Loucy (cell line): ENCODE measurements at regions not wholly inside any gene's neighbourhood (a gene's known extent, or its start where the extent isn't known, plus 50 kb on each side); places are given as distances from the start of the nearest gene placed in this dataset.

Experiments
- CTCF ChIP-seq: fragments of 200-600 bp; sonication (generic); conservative IDR thresholded peaks from 2 replicates; pipeline ENCODE4 v1.5.1; 2014; ENCODE audit warnings: mild to moderate bottlenecking, antibody characterized with exemption, low read length
- EZH2phosphoT487 ChIP-seq: fragments of 200-600 bp; IDR thresholded peaks from 2 replicates; pipeline ENCODE4 v1.6.1; 2018; ENCODE audit warnings: antibody characterized with exemption, mild to moderate bottlenecking, moderate library complexity, borderline replicate concordance

DNA sequence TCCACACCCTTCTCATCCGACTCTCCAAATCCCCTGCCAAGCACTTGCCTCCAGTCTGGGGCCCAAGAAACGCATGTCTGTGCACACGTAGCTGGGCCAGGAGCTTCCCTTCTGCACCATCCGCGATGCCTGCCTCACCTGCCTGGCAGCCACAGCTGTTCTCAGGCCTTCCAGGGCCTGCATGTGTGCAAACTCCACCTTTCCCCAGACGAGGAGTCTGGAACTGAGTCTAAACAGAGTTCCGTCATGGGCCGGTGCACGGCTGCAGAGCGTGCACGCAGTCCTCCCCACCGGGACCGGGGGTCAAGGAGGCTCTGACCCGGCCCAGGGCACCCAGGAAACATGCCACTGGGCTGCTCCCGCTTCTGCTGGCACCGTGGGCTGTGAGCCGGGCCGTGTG, 66.8 kb upstream of the SALL3 start:
- TF ChIP-seq CTCF (no peak), EZH2phosphoT487 (no peak)
